Transverse colon (tissue), 4 donors: ENCODE measurements at regions not wholly inside any gene's neighbourhood (a gene's known extent, or its start where the extent isn't known, plus 50 kb on each side); places are given as distances from the start of the nearest gene placed in this dataset.

Source experiments
- DNase-seq: peaks from one replicate; pipeline ENCODE4 v3.0.0-alpha.2; 2019
- H3K27ac ChIP-seq, 4 donors: fragments of 200-600 bp; sonication (generic); 2 replicates each; pipeline ENCODE4 v1.5.1; 2016 to 2018; ENCODE audit warnings: inconsistent platforms in 4 of 4
- H3K27me3 ChIP-seq: fragments of 200-600 bp; sonication (generic); 2 replicates; pipeline ENCODE4 v1.5.1; 2017; ENCODE audit warnings: inconsistent platforms
- H3K36me3 ChIP-seq, 4 donors: fragments of 200-600 bp; sonication (generic); 2 replicates each; pipeline ENCODE4 v1.5.1; 2017 to 2019; ENCODE audit warnings: inconsistent platforms in 4 of 4
- H3K4me1 ChIP-seq, 4 donors: fragments of 200-600 bp; sonication (generic); 2 replicates each; pipeline ENCODE4 v1.5.1; 2017 to 2020; ENCODE audit warnings: inconsistent platforms in 4 of 4
- H3K4me3 ChIP-seq, 4 donors: fragments of 200-600 bp; sonication (generic); 1 replicate in 1 of 4; 2 replicates in 3 of 4; pipeline versions ENCODE4 v1.5.1 to v1.6.1; 2017 to 2019; ENCODE audit warnings: inconsistent platforms in 4 of 4
- H3K9me3 ChIP-seq, 2 donors: fragments of 200-600 bp; sonication (generic); 2 replicates each; pipeline ENCODE4 v1.5.1; 2017 to 2019; ENCODE audit warnings: inconsistent platforms in 2 of 2
- CTCF ChIP-seq, 5 experiments: fragments of 200-600 bp in 3 of 5; fragments of 450-650 bp in 2 of 5; sonication (generic) in 3 of 5; IDR thresholded peaks; 1 replicate in 2 of 5; 2 replicates in 3 of 5; pipeline ENCODE4 v1.5.1; 2016 to 2017; ENCODE audit warnings: antibody characterized with exemption in 5 of 5, inconsistent platforms in 3 of 5, mild to moderate bottlenecking in 2 of 5, moderate library complexity in 1 of 5
- EP300 ChIP-seq: sonication (generic); formaldehyde crosslinking; IDR thresholded peaks from one replicate; pipeline ENCODE4 v1.6.1; 2017; ENCODE audit warnings: antibody characterized with exemption, low read depth
- POLR2A ChIP-seq: fragments of 450-650 bp; IDR thresholded peaks from one replicate; pipeline ENCODE4 v1.6.1; 2016; ENCODE audit warnings: antibody characterized with exemption, mild to moderate bottlenecking, moderate library complexity
- POLR2AphosphoS5 ChIP-seq, 3 donors: sonication (generic); formaldehyde crosslinking; IDR thresholded peaks; one replicate each; pipeline ENCODE4 v1.6.1; 2016; ENCODE audit warnings: antibody characterized with exemption in 3 of 3
- WGBS, 2 donors: methylation state at CpG; one replicate each; pipeline ENCODE4 v1.1.5; 2018; ENCODE audit warnings: low coverage in 1 of 2; 5-methylcytosine and 5-hydroxymethylcytosine counted together
- in situ Hi-C, 4 donors: fragments of 200-750 bp; cut with MboI; loops; one replicate each; pipeline versions ENCODE4 v1.15.0 to v1.15.1; 2017; ENCODE audit warnings: low sequenced_read_pairs in 3 of 4, low pct_ligation_motif_present in 1 of 4, low pct_unique_long_range_greater_than_20kb in 1 of 4
- intact Hi-C: fragments of 100-400 bp; cut with DNase I; formaldehyde crosslinking; loops from one replicate; pipeline ENCODE4 v1.15.1; 2023; ENCODE audit warnings: low total_unique reads

GRCh38 chr6:169028343-169028742 lies 225.3 kb downstream of the THBS2 start:
- no peaks in the 10 kb centered on the region for H3K4me1 ChIP-seq
- H3K4me3 ChIP-seq = no peak overlapping the region
- no peak for DNase-seq
- intact Hi-C loops (no loop called here), in situ Hi-C loops (no loop called here)
- H3K27ac ChIP-seq = no peak overlapping the region
- no peaks in the 10 kb centered on the region for H3K36me3 ChIP-seq
- H3K9me3 ChIP-seq = no peaks in the 10 kb centered on the region
- 73 to 82% methylated on average over 2 to 3 of the region's 3 CpGs for WGBS, 2 donors
- H3K27me3 ChIP-seq = no peaks in the 10 kb centered on the region
- TF ChIP-seq EP300 (no peak), POLR2A (no peak), CTCF (IDR thresholded peaks at IDR 0.05) (no peak), POLR2AphosphoS5 (IDR thresholded peaks at IDR 0.05) (no peak)

GRCh38 chr6:169026175-169026574 lies 227.5 kb downstream of the THBS2 start:
- intact Hi-C loops (no loop called here), in situ Hi-C loops (no loop called here)
- peak overlapping the region in 2 of 4 donors; percentile 26 to 37 for H3K27ac ChIP-seq
- DNase-seq = no peak
- H3K4me3 ChIP-seq = no peak overlapping the region
- 61 to 69% methylated on average over 5 of the region's 5 CpGs for WGBS, 2 donors
- TF ChIP-seq EP300 (no peak), POLR2AphosphoS5 (IDR thresholded peaks at IDR 0.05) (no peak), POLR2A (no peak)
- H3K4me1 ChIP-seq = no peaks in the 10 kb centered on the region
- H3K27me3 ChIP-seq = no peaks in the 10 kb centered on the region
- H3K36me3 ChIP-seq = no peaks in the 10 kb centered on the region
- H3K9me3 ChIP-seq = no peaks in the 10 kb centered on the region

- no peak overlapping the region for H3K27ac ChIP-seq
- no peaks in the 10 kb centered on the region for H3K4me1 ChIP-seq
- H3K36me3 ChIP-seq = no peaks in the 10 kb centered on the region
- no peak for DNase-seq
- 95 to 100% methylated on average over 4 to 54 of the region's 54 CpGs for WGBS, 2 donors
- intact Hi-C loops (no loop called here), in situ Hi-C loops (no loop called here)
- H3K4me3 ChIP-seq = no peak overlapping the region
- TF ChIP-seq POLR2AphosphoS5 (IDR thresholded peaks at IDR 0.05) (no peak), POLR2A (no peak), EP300 (no peak)
- H3K9me3 ChIP-seq = no peaks in the 10 kb centered on the region
- no peaks in the 10 kb centered on the region for H3K27me3 ChIP-seq
These were observed 229.5 kb downstream of the THBS2 start for GRCh38 chr6:169024047-169024660.

GRCh38 chr6:169023161-169023874 lies 230.3 kb downstream of the THBS2 start:
- TF ChIP-seq EP300 = no peak
- TF ChIP-seq POLR2AphosphoS5 (IDR thresholded peaks at IDR 0.05) = no peak
- no peak for TF ChIP-seq POLR2A
- no peak for TF ChIP-seq CTCF (IDR thresholded peaks at IDR 0.05)
- Histone ChIP-seq H3K4me3 (no peak overlapping the region), H3K4me1 (no peaks in the 10 kb centered on the region), H3K9me3 (no peaks in the 10 kb centered on the region), H3K27me3 (no peaks in the 10 kb centered on the region), H3K36me3 (no peaks in the 10 kb centered on the region), H3K27ac (no peak overlapping the region)
- intact Hi-C loops (no loop called here), in situ Hi-C loops (no loop called here)
- no peak for DNase-seq
- 83 to 92% methylated on average over 6 to 23 of the region's 23 CpGs for WGBS, 2 donors

- no peaks in the 10 kb centered on the region for H3K36me3 ChIP-seq
- WGBS, 2 donors = 88 to 93% methylated on average over 11 to 12 of the region's 12 CpGs
- no peaks in the 10 kb centered on the region for H3K9me3 ChIP-seq
- in situ Hi-C loops = no loop called here
- no peak for DNase-seq
- intact Hi-C loops = no loop called here
- TF ChIP-seq POLR2AphosphoS5 (IDR thresholded peaks at IDR 0.05) (no peak), CTCF (IDR thresholded peaks at IDR 0.05) (no peak), POLR2A (no peak)
- H3K4me1 ChIP-seq = no peaks in the 10 kb centered on the region
- peak overlapping the region in 1 of 4 donors; percentile 17 for H3K27ac ChIP-seq
- H3K27me3 ChIP-seq = no peaks in the 10 kb centered on the region
- no peak overlapping the region for H3K4me3 ChIP-seq
These were observed 231.6 kb downstream of the THBS2 start for GRCh38 chr6:169022079-169022478.
